Activated naive CD8-positive, alpha-beta T cell treated with anti-CD3 and anti-CD28 coated beads, Interleukin-2, amount 50 U/mL, for 16 hours (primary cell): ENCODE measurements at regions not wholly inside any gene's neighbourhood (a gene's known extent, or its start where the extent isn't known, plus 50 kb on each side); places are given as distances from the start of the nearest gene placed in this dataset.
"Not testable (repeated sequence)": the region's sequence is repeated elsewhere in the genome, so short reads cannot be mapped to it uniquely, and the experiment has no call there.

Experiments
- DNase-seq: peaks from one replicate; pipeline ENCODE4 v3.0.0-alpha.2; 2020; ENCODE audit warnings: low read depth, low spot score

DNA sequence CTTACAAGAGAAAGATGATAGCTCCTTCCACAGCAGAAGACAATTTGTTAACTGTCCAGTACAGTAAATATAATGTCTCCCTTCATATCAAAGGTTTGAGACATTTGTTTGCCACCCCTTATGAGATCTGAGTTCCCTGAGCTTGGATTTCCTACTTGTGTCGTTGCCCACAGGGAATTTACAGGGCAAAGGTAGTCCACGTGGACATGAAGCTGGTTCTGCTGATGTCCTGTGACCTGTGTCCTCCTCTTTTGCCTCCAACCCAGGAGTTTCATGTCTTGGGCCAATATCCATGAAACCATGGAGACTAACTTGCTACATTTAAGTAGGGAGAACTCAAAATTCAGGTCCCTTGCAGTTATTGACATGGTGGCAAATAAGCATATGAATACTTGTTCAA, 172.2 kb upstream of the KCTD7 start:
- DNase-seq: not testable (repeated sequence)

DNA sequence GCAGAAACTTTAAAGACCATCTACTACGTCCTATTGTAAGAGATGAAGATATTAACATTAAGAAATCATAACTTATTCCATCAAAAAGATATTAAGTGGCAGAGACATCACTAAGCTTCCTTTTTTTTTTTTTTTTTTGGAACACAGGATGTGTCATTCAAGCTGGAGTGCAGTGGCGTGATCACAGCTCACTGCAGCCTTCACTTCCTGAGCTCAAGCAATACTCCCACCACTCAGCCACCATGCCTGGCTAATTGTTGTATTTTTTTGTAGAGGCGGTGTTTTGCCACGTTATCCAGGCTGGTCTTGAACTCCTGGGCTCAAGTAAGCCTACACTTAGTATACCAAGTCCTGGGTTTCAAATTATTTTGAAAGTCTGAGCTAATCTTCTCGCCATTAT, 169.7 kb upstream of the KCTD7 start:
- not testable (repeated sequence) for DNase-seq

GRCh38 chr7:66459783-66460413, 168.8 kb upstream of the KCTD7 start:
- DNase-seq: not testable (repeated sequence)

DNA sequence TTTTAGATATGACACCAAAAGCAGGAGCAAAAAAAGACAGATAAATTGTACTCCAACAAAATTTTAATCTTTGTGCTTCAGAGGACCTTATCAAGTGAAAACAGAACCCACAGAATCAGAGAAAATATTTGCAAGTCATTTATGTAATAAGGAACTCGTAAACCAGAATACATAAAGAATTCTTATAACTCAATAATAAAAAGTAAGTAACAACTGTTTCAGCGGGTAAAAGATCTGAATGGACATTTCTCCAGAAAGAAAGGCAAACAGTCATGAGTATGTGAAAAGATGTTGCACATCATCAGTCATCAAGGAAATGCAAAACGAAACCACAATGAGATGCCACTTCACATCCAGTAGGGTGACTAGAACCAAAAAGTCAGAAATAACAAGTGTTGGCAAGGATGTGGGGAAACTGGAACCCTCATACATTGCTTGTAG, 167.7 kb upstream of the KCTD7 start:
- no peak for DNase-seq

DNA sequence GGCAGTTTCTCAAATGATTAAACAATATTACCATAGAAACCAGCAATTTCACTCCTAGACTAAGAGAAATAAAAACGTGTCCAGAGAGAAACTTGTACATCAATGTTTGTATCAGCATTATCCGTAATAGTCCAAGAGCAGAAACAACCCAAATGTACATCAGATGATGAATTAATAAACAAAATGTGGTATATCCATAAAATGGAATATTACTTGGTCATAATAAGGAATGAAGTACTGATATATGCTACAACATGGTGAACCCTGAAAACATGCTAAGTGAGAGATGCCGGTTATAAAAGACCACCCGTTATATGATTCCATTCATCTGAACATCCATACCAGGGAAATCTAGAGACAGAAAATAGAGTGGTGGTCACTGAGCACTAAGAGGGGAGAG, 167.3 kb upstream of the KCTD7 start:
- not testable (repeated sequence) for DNase-seq

DNA sequence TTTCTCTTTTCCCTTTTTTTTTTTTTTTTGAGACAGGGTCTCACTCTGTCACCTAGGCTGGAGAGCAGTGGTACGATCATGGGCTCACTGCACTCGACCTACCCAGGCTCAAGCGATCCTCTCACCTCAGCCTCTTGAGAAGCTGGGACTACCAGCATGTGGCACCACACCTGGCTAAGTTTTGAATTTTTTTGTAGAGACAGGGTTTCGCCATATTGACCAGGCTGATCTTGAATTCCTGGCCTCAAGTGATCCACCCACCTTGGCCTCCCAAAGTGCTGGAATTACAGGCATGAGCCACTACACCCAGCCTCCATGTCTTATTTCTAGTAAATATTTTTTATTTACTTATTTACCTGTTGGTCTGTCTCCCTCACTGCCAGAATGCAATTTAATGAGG, 165.8 kb upstream of the KCTD7 start:
- DNase-seq: not testable (repeated sequence)

DNA sequence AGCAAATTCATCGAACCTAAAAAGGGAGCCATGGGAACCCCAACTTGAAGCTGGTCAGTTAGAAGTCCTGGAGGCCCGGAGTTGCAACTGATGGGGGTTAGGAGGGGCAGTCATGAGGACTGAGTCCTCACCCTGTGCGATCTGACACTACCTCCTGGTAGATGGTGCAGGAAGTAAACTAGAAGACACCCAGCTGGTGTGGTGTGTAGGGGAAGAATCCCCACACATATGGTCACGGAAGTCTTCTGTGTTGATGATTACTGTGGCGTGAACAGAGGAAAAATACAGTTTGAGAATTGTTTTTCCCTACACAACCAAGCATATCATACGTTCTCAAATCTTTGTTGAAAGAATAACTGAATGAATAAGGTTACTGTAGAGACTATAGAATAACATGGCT, 164.6 kb upstream of the KCTD7 start:
- no peak for DNase-seq

DNA sequence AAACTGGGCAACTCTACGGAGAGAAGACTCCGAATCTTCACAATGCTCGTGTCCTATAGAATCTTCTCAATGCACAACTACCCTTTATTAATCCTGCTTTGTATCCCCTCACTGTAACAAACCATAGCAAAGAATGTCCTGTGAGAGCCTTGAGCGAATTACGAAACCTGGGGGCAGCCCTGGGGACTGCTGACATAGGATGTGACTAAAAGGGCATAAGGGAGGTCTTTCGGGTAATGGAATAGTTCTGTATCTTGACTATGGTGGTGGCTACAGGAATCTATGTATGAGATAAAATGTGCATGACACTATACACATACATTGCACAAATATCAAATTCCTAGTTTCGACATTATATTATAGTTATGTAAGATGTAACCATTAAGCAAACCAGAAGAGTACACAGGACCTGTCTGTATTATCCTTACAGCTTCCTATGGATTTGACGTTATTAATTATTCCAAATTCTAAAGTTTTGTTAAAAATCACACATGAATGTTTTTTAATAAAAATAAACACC, 162.5 kb upstream of the KCTD7 start:
- DNase-seq: no peak

- no peak for DNase-seq
Observed at GRCh38 chr7:66467887-66468286, 160.8 kb upstream of the KCTD7 start.

GRCh38 chr7:66473064-66473463, 155.6 kb upstream of the KCTD7 start:
- DNase-seq: not testable (repeated sequence)

GRCh38 chr7:66474441-66474840, 154.2 kb upstream of the KCTD7 start:
- DNase-seq: no peak

- DNase-seq: not testable (repeated sequence)
Observed at GRCh38 chr7:66476056-66476455, 152.6 kb upstream of the KCTD7 start.

DNA sequence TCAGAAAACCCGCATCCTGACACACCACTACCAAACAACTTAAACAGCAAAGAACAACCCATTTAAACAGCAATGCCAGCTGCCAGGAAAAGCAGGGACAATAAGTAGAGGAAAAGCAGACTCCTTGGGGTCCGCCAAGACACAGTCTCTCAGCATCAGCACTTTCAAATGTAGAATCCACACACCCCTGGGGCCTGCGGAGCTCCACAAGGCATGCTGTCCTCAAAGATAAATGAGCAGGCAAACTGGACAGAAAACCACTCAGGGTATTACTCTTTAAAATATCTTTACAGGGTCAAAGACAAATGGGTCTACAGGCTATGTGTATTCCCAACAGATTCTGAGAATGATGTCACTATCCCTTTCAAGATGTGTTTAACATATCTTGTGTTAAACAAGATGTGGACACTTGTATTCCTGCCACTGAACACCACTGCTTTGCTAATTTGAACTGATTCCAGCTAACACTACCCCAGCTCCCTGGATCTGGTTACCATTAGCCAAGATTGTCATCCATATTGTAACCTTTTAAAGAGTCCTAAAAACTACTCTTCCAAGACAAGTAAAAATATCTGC, 150.8 kb upstream of the KCTD7 start:
- not testable (repeated sequence) for DNase-seq

GRCh38 chr7:66481229-66481628, 147.5 kb upstream of the KCTD7 start:
- DNase-seq: not testable (repeated sequence)

DNA sequence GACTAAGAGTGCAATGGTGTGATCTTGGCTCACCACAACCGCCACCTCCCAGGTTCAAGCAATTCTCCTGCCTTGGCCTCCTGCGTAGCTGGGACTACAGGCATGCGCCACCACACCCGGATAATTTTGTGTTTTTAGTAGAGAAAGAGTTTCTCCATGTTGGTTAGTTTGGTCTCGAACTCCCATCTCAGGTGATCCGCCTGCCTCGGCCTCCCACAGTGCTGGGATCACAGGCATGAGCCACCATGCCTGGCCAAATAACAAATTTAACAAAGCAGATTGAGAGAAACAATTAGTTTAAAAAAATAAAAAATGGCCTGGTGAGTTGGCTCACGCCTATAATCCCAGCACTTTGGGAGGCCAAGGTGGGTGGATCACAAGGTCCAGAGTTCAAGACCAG, 139.6 kb upstream of the KCTD7 start:
- not testable (repeated sequence) for DNase-seq

DNA sequence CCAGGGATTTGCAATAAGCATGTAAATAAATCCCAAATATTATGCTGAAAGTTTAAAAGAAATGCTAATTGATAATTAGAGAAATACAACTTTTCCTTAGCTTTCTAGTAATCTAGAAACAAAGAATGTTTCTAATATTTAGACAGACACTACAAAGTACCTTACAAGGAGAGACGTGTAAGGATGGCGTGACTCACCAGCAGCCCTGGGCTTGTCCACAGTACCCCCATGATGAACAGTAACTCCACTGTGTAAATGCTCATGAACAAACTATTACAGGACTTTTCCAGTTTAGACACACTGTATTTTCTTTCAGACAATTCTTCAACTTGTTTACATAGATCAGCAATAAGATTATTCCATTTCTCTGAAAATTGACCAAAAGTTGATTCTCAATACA, 138.9 kb upstream of the KCTD7 start:
- not testable (repeated sequence) for DNase-seq

DNA sequence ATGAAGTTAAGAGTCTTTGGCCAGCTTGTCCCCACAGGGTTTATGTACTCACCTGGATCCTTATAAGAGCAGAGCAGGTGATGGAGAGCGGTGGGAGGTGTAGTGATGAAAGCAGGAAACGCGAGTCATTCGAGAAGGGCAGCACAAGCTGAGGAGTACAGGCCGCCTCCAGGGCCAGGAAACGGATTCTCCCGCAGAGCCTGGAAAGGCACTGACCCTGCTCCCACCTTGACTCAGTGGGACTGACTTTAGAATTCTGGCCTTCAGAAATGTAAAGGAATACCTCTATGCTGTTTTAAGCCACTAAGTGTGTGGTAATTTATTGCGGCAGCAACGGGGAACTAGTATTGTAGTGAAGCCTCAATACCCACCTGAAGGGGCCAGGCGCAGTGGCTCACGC, 137.7 kb upstream of the KCTD7 start:
- DNase-seq: not testable (repeated sequence)

- DNase-seq: not testable (repeated sequence)
Observed at GRCh38 chr7:66492405-66492804, 136.3 kb upstream of the KCTD7 start.

GRCh38 chr7:66493235-66494205, 135.2 kb upstream of the KCTD7 start:
- peak; percentile 89 for DNase-seq

DNA sequence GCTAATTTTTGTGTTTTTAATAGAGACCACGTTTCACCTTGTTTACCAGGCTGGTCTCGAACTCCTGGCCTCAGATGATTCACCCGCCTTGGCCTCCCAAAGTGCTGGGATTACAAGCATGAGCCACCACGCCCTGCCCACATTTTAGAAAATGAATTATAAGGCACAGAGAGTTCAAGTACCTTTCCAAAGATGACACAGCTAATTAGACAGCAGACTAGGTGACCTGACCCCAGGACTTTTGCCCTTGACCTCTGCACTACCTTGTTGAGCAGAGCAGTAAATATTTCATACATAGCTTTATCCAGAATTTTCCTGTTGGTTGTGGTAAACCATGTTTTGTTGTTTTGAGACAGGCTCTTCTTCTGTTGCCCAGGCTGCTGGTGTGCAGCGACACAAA, 131.3 kb upstream of the KCTD7 start:
- no peak for DNase-seq

DNA sequence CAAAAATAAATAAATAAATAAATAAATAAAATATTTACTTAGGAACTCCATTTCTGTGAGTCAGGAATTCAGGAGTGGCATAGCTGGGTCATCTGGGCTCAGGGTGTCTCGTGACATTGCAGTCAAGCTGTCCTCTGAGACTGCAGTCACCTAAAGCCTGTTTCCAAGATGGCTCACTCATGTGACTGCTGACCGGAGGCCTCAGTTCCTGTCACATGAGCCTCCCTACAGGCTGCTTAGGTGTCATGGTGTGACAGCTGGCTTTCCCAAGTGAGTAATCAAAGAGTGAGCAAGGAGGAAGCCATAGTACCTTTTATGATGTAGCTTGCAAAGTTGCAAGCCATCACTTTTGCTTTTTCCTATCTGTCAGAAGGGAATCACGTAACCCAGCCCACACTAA, 128.6 kb upstream of the KCTD7 start:
- no peak for DNase-seq
